ENCODE measurements at regions not wholly inside any gene's neighbourhood (a gene's known extent, or its start where the extent isn't known, plus 50 kb on each side); places are given as distances from the start of the nearest gene placed in this dataset.
"Not testable (repeated sequence)": the region's sequence is repeated elsewhere in the genome, so short reads cannot be mapped to it uniquely, and the experiment has no call there.

- DNase-seq = no peak
These were observed 580.9 kb downstream of the SOX5 start for GRCh38 chr12:23368590-23368989.

GRCh38 chr12:23375621-23376020, 573.8 kb downstream of the SOX5 start:
- DNase-seq = no peak

DNA sequence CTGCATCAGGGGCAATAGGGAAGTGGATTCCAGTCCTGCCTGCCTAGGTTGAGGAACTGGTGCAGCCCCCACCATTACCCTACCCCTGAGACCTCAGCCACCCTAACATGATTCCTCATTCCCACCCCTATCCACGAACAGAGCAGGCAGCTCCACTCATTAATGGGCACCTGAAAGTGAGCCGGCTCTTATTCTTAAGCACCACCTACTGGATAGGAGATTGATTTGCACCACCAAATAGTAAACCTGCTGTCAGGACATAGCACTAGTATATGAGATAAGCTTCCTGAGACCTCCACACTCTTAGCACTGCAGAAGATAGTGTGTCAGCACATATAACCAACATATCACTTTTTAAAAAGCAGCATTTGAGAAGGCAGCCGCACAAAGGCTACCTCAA, 573.2 kb downstream of the SOX5 start:
- DNase-seq = no peak

- DNase-seq = no peak
These were observed 568.9 kb downstream of the SOX5 start for GRCh38 chr12:23380419-23381100.

GRCh38 chr12:23388898-23389297, 560.6 kb downstream of the SOX5 start:
- DNase-seq = not testable (repeated sequence)

- not testable (repeated sequence) for DNase-seq
These were observed 560.2 kb downstream of the SOX5 start for GRCh38 chr12:23389315-23389714.

DNA sequence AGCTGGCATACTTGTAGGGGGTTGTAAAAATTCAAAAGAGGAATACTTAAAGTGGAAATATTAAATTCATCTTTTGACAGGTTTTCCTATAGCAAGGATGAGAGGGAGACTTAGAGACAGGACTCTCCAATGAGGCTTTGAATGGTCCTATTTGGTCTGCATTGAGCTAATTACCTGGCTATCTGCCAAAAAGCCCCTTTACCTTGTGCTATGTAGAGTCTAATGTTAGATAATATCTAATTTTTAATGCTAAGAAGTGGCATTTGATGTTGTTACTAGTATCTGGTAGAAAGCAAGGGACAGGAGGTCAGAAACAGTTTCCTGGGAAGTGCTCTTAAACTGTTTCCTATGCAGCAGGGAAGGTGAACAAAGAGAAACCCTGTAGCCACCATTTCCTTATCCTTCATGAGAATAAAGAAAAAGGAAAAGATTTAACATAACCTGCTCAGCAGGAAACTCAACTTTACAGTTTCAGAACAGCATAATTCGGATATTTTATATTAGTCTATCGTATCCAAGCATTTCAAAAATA, 550.0 kb downstream of the SOX5 start:
- DNase-seq = peak; percentile 15

GRCh38 chr12:23415180-23415579, 534.3 kb downstream of the SOX5 start:
- DNase-seq = no peak

DNA sequence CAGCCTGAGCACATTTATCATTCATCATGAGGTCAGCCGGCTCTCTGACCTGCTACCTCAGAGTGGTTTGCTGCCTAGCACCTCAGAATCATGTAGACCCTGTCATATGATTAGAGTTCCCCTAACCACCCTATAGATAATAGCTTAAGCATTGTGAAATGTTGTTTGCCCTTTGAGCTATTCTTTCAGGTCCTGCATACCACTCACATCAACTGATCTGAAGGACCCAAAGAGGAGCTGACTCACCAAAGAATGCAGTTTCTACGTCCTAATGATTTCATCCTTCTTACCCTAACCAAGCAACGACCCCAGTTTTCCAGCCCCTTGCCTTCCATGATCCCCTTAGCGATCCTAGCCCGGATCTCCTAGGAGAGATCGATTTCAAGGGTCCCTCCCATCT, 527.9 kb downstream of the SOX5 start:
- no peak for DNase-seq

GRCh38 chr12:23423097-23423687, 526.3 kb downstream of the SOX5 start:
- no peak for DNase-seq

GRCh38 chr12:23423796-23424195, 525.7 kb downstream of the SOX5 start:
- DNase-seq = no peak

DNA sequence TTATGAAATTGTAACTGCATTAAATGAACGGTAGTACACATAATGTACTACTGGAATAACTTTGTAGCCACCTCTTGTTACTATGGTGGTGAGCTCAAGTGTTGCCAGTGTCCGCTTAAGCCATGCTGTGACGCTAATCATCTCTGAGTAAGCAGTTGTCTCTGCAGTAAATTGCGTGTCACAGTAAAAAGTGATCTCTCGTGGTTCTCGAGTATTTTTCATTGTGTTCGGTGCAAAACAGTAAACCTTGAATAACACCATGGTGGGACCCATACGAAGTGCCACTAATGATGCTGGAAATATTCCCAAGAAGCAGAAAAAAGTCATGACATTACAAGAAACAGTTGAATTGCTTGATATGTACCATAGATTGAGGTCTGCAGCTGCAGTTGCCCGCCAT, 524.8 kb downstream of the SOX5 start:
- no peak for DNase-seq

DNA sequence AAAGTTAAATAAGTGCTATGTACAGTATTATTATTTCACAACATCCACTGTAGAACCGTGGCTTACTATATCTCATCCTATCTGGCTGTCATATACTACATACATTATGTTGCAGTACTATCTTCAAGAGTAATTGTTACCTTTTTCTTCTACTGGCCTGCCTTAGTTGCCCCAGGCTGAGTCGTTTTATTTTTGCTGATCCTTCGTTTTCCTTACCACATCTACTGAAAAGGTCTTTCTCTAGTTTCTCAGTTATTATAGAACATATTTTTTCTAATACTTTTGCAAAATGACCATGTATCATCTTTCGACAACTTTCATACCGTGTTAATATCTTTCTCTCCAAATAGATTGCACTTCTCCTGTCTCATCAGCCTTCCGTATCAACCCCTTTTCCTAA, 523.1 kb downstream of the SOX5 start:
- no peak for DNase-seq

DNA sequence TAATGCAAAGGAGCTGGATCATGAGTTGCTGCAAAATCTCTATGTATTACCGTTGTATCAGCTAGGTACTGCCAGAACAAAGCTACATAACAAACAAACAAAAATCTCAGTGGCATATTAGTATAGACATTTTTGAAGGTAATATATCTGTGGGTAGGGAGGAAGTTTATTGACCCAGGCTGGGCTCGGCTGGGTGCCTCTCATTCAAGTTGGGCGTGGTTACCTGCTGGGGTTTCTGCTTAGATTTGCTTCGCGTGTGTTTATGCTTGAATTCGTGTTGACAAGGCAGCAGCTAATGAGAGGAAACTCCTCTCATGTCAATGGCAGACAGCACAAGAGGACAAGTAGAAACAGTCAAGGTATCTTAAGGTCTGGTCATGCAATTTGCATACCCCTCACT, 520.7 kb downstream of the SOX5 start:
- DNase-seq = no peak

DNA sequence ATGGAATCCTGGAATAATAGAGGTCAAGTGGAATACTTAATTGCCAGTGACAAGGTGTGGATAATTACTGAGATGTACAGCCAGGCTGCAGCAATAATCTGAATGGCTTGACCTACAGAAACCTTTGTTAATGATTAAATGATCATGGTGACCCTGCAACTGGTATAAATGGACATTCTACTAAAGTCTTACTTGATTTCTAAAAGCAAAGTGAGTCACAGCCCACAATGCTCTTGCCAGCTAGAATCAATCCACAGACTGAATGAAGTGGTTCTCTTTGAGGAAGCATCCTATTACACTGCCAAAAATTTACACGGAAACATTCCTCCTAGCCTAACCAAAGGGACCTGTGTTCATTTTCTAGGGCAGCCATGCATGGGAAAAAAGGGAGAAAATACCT, 518.5 kb downstream of the SOX5 start:
- DNase-seq = no peak

GRCh38 chr12:23433121-23433520, 516.3 kb downstream of the SOX5 start:
- no peak for DNase-seq

- no peak for DNase-seq
These were observed 515.3 kb downstream of the SOX5 start for GRCh38 chr12:23434154-23434553.

DNA sequence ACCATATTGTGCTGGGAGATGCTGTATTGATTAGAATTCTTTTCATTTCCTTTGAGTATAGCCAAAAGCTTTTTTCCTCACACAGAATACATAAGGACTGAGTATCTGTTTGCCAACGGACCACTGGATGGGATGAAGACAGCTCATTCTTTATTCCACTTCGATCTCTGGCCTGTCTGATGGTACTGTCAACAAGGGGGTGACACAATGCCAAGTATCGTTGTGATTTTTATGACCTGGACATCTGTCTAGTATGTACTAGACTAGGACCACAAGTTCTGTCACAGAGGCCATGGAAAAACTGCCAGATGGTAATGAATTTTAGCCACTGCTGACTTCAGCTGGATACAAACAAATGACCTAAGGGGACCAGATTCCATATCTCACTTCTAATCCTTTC, 502.7 kb downstream of the SOX5 start:
- no peak for DNase-seq

DNA sequence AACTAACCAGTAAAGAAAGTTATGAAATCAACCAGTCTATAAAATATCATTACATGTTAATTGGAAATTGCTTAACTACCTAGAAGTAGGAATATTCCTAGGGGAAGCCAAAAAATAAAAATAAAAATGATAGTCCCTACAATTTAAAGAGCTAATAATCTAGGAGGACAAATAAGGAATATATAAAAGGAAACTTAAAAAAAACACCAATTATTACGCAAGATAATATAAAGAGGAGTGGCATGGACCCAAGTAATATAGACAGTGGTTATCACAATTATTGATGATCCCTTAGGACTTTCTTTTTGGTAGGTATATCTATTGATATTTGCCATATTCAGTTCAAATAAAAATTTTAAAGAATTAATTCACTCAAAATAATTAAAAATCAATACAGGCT, 498.7 kb downstream of the SOX5 start:
- no peak for DNase-seq

DNA sequence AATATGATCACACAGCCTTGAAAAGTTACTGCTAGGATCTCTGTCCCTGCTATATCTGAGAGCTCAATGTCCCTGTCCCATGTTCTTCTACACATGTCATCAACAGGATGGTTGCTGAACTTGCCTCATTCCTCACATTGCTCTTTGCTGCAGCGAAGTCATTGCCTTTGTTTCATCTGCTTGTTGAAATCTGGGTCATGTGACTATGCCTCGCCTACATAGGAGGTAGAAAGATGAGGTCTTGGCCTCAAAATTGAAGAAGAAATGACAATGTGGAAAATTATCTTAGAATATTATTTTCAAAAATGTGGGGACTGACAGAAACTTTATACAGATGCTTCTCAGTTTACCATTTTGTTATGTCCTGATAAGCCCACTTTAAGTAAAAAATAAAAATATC, 494.2 kb downstream of the SOX5 start:
- no peak for DNase-seq

DNA sequence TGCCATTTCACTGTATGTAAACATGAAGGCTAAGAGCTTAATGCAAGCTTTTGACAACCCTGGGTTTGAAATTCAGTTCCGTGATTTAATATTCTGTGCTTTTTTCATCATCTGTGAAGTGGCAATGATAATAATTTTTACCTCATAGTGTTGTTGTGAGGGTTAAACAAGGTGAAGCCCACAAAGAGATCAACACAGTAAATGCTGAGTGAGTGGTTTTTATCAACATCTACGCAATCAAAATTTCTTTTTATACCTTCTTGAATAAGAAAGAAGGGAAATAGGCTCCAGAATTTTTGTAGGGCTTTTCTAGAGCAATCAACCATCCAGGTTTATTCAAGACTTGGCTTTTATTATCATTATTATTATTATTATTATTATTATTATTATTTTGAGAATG, 490.8 kb downstream of the SOX5 start:
- no peak for DNase-seq

DNA sequence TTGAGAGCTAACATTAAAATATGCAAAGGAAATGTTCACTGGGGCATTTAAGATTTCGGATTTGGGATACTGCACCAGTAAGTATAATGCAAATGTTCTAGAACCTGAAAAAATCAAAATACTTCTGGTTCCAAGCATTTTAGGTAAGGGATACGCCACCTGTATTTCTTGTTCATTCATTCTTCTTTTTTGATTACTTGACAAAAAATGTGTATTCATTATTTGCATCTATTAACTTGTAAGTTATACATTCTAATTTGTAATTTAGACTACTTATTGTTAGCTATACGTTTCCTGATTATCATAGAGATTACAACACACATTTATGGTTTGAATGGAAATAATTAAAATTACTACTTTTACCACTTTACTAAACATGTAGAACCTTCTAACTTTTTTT, 486.9 kb downstream of the SOX5 start:
- DNase-seq = no peak

DNA sequence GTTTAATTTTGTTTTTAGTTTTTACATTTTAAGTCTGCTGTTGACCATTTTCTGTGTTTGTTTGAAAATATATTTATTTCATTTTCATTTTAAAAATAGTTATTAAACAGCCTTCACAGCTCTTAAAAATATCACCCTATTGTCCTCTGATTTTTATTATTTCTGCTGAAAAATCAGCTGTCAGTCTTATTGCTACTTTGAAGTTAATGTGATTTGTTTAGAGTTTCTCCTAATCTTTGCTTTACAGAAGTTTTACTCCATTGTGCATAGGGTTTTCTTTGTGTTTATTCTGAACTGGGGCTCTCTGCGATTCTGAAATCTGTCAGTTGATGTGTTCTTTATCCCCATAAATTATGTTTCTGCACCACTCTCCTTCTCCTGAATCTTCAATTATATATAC, 486.3 kb downstream of the SOX5 start:
- DNase-seq = no peak

- DNase-seq = no peak
These were observed 485.1 kb downstream of the SOX5 start for GRCh38 chr12:23464241-23464812.
